HG03571 (cell line): ENCODE measurements at regions not wholly inside any gene's neighbourhood (a gene's known extent, or its start where the extent isn't known, plus 50 kb on each side); places are given as distances from the start of the nearest gene placed in this dataset.
"Not testable (repeated sequence)": the region's sequence is repeated elsewhere in the genome, so short reads cannot be mapped to it uniquely, and the experiment has no call there.

ENCODE experiments used
- ATAC-seq: cut with Tn5 transposase; IDR thresholded peaks from one replicate; pipeline ENCODE4 v1.9.1; 2021; ENCODE audit not compliant: unreplicated experiment

- peak; percentile 99 for ATAC-seq
Measured at GRCh38 chr9:66764799-66765493, 135.6 kb upstream of the ZNF658 start.

- ATAC-seq: not testable (repeated sequence)
Measured at GRCh38 chr9:66765531-66765930, 135.0 kb upstream of the ZNF658 start.

GRCh38 chr9:66771504-66771903, 129.0 kb upstream of the ZNF658 start:
- ATAC-seq: not testable (repeated sequence)

GRCh38 chr9:66774618-66775017, 125.9 kb upstream of the ZNF658 start:
- ATAC-seq: not testable (repeated sequence)

GRCh38 chr9:66779944-66780661, 120.4 kb upstream of the ZNF658 start:
- ATAC-seq: not testable (repeated sequence)

GRCh38 chr9:66781240-66781639, 119.3 kb upstream of the ZNF658 start:
- ATAC-seq: not testable (repeated sequence)

GRCh38 chr9:66782010-66782409, 118.5 kb upstream of the ZNF658 start:
- not testable (repeated sequence) for ATAC-seq

- ATAC-seq: not testable (repeated sequence)
Measured at GRCh38 chr9:66785603-66786002, 114.9 kb upstream of the ZNF658 start.

- not testable (repeated sequence) for ATAC-seq
Measured at GRCh38 chr9:66791092-66791750, 109.3 kb upstream of the ZNF658 start.

GRCh38 chr9:66794769-66795168, 105.8 kb upstream of the ZNF658 start:
- not testable (repeated sequence) for ATAC-seq

GRCh38 chr9:66795723-66796503, 104.6 kb upstream of the ZNF658 start:
- ATAC-seq: not testable (repeated sequence)

GRCh38 chr9:66797905-66798616, 102.5 kb upstream of the ZNF658 start:
- not testable (repeated sequence) for ATAC-seq

GRCh38 chr9:66803619-66804018, 96.9 kb upstream of the ZNF658 start:
- not testable (repeated sequence) for ATAC-seq

GRCh38 chr9:66810247-66810646, 90.3 kb upstream of the ZNF658 start:
- ATAC-seq: not testable (repeated sequence)

- ATAC-seq: not testable (repeated sequence)
Measured at GRCh38 chr9:66812367-66812766, 88.2 kb upstream of the ZNF658 start.

- not testable (repeated sequence) for ATAC-seq
Measured at GRCh38 chr9:66812967-66813366, 87.6 kb upstream of the ZNF658 start.

- ATAC-seq: not testable (repeated sequence)
Measured at GRCh38 chr9:66814038-66814437, 86.5 kb upstream of the ZNF658 start.

GRCh38 chr9:66819510-66819909, 81.0 kb upstream of the ZNF658 start:
- not testable (repeated sequence) for ATAC-seq

- ATAC-seq: not testable (repeated sequence)
Measured at GRCh38 chr9:66820014-66820660, 80.4 kb upstream of the ZNF658 start.

- ATAC-seq: not testable (repeated sequence)
Measured at GRCh38 chr9:66824169-66824568, 76.4 kb upstream of the ZNF658 start.
